ENCODE measurements at regions not wholly inside any gene's neighbourhood (a gene's known extent, or its start where the extent isn't known, plus 50 kb on each side); places are given as distances from the start of the nearest gene placed in this dataset.

DNA sequence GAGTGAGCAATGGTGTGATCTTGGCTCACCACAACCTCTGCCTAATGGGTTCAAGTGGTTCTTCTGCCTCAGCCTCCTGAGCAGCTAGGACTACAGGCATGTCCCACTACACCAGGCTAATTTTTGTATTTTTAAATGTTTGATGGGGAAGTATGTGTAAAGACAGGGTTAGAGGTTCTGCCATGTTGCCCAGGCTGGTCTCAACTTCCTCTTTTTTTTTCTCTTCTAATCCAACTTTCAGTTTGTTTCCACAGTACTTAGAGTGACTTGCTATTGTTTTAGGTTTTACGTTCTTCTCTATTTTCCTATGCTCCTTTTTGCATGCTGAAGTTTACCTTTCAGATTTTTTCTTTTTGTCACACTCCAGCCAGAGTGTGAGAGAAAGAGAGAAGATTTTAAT is 1433.0 kb downstream of the UQCRFS1 start:
- DNase-seq (ENCODE audit: low read depth) = no peak

DNA sequence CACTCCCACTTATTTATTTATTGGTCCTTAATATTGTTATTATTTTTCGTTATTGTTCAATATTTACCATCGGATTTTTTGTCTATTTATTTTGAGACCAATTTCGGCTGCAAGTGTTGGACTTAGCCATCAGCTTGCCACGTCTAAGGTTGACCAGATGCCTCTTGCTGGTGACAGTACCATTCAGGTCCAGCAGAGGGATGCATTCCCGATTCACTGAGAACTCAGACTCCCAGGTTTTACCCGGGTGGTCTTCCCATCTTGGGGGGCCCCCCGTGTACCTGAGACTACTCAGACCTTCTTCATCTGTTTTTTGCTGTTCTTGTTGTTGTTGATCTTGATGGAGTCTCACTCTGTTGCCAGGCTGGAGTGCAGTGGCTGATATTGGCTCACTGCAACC is 1435.2 kb downstream of the UQCRFS1 start:
- no peak for DNase-seq (ENCODE audit: low read depth)

DNA sequence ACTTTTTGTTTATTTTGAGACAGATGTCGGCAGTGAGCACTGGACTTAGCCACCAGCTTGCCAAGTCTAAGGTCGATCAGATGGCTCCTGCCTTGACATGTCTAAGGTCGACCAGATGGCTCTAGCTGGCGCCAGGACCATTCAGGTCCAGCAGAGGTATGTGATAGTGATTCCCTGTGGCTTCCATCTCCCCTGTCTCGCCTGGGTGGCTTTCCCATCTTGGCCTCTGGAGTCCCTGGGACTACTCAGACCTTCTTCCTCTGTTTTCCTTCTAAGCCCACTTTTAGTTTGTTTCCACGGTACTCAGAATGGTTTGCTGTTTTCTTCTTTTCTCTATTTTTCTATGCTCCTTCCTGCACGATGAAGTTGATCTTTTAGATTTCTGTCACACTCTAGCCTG is 1435.7 kb downstream of the UQCRFS1 start:
- no peak for DNase-seq (ENCODE audit: low read depth)

DNA sequence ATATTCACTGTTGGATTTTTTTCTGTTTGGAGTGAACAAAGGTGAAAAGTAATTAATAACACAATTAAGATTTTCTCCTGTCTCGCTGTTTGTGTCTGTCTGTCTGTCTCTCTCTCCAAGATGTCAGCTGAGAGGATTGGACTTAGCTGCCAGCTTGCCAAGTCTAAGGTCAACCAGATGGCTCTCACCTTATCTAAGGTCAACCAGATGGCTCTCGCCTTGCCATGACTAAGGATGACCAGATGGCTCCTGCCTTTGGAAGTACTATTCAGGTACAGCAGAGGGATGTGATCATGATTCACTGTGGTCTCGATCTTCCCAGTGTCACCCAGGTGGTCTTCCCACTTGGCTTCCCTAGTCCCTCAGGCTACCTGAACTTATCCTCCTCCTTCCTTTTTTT is 1436.4 kb downstream of the UQCRFS1 start:
- no peak for DNase-seq (ENCODE audit: low read depth)

DNA sequence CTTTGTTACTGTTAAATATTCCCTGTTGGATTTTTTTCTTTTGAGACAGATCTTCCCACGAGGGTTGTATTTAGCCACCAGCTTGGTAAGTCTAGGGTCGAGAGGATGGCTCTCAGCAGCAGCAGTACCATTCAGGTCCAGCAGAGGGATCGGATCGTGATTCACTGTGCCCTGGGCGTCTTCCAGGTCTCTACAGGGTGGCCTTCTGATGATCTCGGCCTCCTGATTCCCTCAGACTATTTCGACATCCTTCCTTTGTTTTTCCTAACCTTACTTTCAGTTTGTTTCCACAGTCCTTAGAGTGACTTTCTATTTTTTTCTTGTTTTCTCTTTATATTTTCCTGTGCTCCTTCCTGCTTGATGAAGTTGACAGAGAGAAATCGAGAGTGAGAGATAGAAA is 1436.9 kb downstream of the UQCRFS1 start:
- no peak for DNase-seq (ENCODE audit: low read depth)

DNA sequence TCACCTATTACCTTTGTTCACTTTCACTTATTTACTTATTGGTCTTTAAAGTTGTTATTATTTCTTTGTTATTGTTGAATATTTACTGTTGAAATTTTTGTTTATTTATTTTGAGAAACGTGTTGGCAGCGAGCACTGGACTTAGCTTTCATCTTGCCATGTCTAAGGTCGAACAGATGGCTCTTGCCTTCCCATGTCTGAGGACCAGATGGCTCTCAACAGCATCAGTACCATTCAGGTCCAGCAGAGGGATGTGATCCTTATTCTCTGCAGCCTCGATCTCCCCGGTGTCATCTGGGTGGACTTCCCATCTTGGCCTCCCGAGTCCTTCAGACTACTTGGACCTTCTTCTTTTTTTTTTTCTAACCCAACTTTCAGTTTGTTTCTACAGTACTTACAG is 1437.6 kb downstream of the UQCRFS1 start:
- no peak for DNase-seq (ENCODE audit: low read depth)

DNA sequence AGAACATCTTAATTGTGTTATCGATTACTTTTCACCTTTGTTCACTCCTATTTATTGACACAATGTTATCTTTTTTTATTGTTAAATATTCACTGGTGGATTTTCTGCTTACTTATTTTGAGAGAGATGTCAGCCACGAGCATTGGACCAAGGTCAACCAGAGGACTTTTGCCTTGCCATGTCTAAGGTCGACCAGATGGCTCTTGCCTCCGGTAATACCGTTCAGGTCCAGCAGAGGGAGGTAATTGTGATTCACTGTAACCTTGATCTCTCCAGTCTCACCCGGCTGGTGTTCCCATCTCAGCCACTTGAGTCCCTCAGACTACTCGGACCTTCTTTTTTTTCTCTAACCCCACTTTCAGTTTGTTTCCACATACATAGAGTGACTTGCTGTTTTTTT is 1438.1 kb downstream of the UQCRFS1 start:
- DNase-seq (ENCODE audit: low read depth) = no peak

DNA sequence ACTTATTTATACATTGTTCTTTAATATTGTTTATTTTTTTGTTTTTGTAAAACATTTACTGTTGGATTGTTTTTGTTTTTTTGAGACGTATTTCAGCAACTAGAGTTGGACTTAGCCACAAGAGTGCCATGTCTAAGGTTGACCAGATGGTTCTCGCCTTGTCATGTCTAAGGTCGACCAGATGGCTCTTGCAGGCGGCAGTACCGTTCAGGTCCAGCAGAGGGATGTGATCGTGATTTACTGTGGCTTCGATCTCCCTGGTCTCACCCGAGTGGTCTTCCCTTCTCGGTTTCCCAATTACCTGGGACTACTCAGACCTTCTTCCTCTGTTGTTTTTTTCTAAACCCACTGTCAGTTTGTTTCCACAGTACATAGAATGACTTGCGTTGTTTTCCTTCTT is 1438.6 kb downstream of the UQCRFS1 start:
- DNase-seq (ENCODE audit: low read depth) = no peak

- no peak for DNase-seq (ENCODE audit: low read depth)
Measured at GRCh38 chr19:27773318-27774094, 1439.4 kb downstream of the UQCRFS1 start.

- no peak for DNase-seq (ENCODE audit: low read depth)
Measured at GRCh38 chr19:27772059-27772458, 1440.9 kb downstream of the UQCRFS1 start.

- no peak for DNase-seq (ENCODE audit: low read depth)
Measured at GRCh38 chr19:27770095-27770494, 1442.9 kb downstream of the UQCRFS1 start.

DNA sequence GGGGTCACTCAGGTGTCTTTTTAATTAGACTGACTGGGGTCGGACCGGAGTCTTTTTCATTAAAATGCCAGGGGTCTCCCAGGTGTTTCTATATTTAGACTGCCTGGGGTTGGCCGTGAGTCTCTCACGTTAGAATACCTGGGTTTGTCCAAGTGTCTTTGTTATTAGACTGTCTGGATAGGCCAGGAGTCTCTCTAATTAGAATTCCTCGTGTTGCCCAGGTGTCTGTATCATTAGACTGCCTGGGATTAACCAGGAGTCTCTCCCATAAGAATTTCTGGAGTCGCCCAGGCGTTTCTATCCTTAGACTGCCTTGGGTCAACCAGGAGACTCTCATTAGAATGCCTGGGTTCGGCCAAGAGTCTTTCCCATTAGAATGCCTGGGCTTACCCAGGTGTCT is 1445.7 kb downstream of the UQCRFS1 start:
- no peak for DNase-seq (ENCODE audit: low read depth)

- DNase-seq (ENCODE audit: low read depth) = no peak
Measured at GRCh38 chr19:27765912-27766725, 1446.8 kb downstream of the UQCRFS1 start.

- no peak for DNase-seq (ENCODE audit: low read depth)
Measured at GRCh38 chr19:27765397-27765796, 1447.6 kb downstream of the UQCRFS1 start.

DNA sequence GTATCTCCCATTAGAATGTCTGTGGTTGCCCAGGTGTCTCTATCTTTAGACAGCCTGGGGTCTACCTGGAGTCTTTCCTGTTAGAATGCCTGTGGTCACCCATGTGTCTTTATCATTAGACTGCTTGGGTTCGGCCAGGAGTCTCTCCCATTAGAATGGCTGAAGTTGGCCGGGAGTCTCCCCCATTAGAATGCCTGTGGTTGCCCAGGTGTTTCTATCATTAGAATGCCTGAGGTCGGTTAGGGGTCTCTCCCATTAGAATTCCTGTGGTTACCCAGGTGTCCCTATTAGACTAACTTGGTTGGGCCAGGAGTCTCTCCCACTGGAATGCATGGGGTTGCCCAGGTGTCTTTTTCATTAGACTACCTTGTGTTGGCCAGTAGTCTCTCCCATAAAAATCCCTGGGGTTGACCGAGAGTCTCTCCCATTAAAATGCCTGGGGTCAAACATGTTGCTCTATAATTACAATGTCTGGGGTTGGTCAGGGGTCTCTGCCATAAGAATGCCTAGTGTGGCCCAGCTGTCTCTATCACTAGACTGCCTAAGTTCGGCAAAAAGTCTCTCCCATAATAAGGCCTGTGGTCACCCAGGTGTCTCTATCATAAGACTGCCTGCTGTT is 1448.7 kb downstream of the UQCRFS1 start:
- DNase-seq (ENCODE audit: low read depth) = no peak

DNA sequence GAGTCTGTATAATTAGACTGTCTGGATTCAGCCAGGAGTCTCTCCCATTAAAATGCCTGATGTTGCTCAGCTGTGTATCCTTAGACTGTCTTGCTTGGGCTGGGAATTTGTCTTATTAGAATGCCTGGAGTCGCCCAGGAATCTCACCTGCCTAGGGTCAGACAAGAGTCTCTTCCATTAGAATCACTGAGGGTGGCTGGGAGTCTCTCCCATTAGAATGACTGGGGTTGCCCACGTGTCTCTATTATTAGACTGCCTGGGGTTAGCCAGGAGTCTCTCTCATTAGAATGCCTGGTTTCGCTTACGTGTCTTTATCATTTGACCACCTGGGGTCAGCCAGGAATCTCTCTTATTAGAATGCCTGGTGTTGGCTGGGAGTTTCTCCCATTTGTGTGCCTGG is 1450.0 kb downstream of the UQCRFS1 start:
- no peak for DNase-seq (ENCODE audit: low read depth)

GRCh38 chr19:27759896-27760295 is 1453.1 kb downstream of the UQCRFS1 start:
- no peak for DNase-seq (ENCODE audit: low read depth)

- no peak for DNase-seq (ENCODE audit: low read depth)
Measured at GRCh38 chr19:27758626-27759505, 1454.1 kb downstream of the UQCRFS1 start.

GRCh38 chr19:27754700-27755099 is 1458.3 kb downstream of the UQCRFS1 start:
- no peak for DNase-seq (ENCODE audit: low read depth)

DNA sequence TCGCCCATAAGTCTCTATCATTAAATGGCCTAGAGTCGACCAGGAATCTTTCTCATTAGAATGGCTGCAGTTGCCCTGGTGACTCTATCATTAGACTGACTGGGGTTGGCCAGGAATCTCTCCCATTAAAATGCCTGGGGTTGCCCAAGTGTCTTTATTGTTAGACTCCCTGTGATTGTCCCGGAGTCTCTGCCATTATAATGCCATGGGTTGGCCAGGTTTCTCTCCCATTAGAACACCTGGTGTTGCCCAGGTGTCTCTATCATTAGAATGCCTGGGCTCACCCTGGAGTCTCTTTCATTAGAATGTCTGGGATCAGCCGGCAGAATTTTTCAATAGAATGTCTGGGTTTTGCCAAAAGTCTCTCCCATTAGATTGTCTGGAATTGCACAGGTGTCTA is 1459.3 kb downstream of the UQCRFS1 start:
- DNase-seq (ENCODE audit: low read depth) = no peak

GRCh38 chr19:27752530-27753184 is 1460.3 kb downstream of the UQCRFS1 start:
- no peak for DNase-seq (ENCODE audit: low read depth)

GRCh38 chr19:27751044-27751391 is 1461.9 kb downstream of the UQCRFS1 start:
- no peak for DNase-seq (ENCODE audit: low read depth)

Measured in activated T-helper 1 cell treated with Interleukin-2 at 50 U/mL for 16 hours (primary cell).